Stimulated activated CD4-positive, alpha-beta T cell treated with anti-CD3 and anti-CD28 coated beads, Interleukin-1b, Interleukin-23, amount 100 ng/mL, for 4 hours (primary cell): ENCODE measurements at regions not wholly inside any gene's neighbourhood (a gene's known extent, or its start where the extent isn't known, plus 50 kb on each side); places are given as distances from the start of the nearest gene placed in this dataset.

ENCODE experiments used
- DNase-seq, 2 donors: peaks; one replicate each; pipeline ENCODE4 v3.0.0-alpha.2; 2020; ENCODE audit warnings: low read depth in 2 of 2

DNA sequence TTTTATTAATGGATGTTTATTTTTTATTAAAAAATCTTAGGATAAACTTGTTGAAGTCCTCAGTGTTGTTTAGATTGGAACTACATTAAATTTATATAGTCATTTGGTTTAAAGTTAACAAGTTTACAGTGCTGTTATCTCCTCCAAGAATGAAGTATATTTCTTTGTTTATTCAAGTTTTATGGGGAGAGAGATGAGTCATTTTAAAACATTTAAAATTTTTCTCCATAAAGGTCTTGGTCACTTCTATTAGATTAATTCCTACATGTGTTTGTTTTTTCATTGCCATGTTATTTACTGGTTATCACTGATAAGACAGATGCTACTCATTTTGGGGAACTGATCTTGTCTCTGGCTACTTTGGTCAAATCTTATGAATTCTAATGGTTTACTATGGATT, 429.6 kb downstream of the METTL15 start:
- DNase-seq, result no peak

DNA sequence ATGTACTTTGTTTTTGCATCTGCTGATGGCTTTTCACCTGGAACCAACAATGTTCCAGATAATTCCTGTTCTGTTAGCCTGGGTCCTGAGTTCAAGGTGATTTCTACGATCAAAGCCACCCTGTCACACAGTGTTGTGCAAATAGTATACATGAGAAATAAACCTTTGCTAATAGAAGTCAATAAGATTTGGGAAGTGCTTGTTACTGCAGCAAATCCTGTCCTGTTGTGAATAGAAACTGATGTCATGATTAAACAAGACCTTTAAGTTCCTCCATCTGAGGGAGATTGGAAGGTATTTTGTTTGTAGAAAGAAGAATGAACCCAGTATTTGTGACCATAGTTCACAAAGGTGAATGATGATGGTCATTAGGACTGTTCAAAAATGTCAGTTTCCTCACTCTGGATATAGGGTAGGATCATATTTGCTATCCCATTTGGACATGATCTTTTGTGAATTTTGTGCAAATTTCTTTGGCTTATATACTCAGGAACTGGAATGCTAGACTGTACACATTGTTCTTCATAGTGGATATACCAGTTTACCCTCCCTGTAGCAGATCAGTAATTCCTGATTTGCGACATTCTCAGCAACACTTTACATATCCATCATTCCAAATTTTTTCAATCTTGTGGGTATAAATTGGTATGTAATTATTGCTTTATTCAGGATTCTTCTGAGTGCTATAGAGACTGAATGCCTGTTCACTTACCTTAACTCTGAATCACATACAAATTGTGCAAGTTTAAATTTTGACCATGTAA, 428.5 kb downstream of the METTL15 start:
- DNase-seq, result no peak

- no peak for DNase-seq
Observed at GRCh38 chr11:28535677-28536076, 427.5 kb downstream of the METTL15 start.

DNA sequence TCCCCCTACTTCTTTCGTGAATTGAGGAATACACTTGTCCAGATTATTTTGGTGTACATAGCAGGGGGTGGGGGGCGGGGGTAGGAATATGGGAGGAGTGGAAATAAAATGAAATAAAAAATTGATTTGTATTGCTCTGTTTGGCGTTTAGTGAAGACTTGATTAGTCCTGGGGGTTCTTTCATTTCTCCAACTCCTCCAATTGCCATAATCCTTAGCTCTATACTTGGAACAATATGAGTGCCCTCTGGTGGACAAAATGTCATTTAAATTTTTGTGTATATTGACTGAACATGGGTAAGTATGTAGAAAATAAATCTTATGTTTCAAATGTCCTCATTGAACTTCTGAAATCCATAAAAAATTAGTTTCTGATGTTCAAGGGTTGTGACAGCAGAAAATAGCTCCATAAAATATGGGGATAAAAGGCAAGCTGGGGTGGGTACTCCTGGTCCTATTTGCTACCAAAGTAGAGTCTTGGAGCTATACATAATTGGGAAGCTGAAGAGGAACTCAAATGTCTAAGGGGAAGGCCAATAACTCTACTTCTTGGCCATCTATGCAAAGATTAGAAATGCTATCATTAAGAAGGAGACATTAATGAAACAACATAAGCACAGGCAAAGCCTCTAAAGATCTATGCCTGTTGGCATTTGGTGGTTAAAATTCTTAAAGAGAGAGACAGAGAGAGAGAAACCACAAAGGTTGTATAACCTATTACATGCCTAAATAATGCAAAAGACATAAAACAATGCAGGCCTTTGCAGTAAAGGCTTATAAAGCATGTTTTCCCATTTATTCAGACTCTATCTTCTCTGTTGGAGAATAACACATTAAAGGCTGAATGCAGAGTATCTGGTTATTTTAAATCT, 421.6 kb downstream of the METTL15 start:
- no peak for DNase-seq

GRCh38 chr11:28529046-28529445, 420.9 kb downstream of the METTL15 start:
- no peak for DNase-seq

DNA sequence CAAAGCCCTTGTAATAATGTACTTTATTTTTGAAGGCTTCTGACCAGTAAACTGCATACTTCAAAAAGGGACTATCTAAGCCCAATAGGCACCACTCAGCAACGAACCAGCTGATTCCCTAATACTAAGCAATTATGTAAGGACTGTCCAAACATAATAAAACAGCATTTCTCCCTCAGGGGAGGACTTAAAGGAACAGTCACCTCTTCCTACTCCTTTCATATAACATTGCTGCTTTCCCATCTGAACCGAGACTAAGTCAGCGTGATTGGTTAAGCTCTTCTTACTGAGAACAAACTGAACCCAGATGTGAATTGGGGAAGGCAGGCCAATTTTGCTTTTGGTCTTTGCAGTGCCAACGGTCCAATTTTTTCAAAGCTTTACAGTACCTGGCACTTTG, 420.0 kb downstream of the METTL15 start:
- DNase-seq, result no peak

GRCh38 chr11:28526406-28526751, 418.2 kb downstream of the METTL15 start:
- DNase-seq, result no peak

DNA sequence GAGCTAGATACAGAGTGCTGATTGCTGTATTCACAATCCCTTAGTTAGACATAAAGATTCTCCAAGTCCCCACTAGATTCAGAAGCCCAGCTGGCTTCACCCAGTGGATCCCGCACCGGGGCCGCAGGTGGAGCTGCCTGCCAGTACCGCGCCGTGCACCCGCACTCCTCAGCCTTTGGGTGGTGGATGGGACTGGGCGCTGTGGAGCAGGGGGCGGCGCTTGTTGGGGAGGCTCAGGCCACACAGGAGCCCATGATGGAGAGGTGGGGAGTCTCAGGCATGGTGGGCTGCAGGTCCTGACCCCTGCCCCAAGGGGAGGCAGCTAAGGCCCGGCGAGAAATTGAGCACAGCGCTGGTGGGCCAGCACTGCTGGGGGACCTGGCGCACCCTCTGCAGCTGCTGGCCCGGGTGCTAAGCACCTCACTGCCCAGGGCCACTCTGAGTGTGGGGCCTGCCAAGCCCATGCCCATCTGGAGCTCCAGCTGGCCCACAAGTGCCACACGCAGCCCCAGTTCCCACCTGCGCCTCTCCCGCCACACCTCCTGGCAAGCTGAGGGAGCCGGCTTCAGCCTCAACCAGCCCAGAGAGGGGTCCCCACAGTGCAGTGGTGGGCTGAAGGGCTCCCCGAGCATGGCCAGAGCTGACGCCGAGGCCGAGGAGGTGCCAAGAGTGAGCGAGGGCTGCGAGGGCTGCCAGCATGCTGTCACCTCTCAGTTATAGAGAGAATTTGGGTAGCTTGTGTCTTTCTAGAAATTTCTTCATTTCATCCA, 417.6 kb downstream of the METTL15 start:
- DNase-seq, result no peak

DNA sequence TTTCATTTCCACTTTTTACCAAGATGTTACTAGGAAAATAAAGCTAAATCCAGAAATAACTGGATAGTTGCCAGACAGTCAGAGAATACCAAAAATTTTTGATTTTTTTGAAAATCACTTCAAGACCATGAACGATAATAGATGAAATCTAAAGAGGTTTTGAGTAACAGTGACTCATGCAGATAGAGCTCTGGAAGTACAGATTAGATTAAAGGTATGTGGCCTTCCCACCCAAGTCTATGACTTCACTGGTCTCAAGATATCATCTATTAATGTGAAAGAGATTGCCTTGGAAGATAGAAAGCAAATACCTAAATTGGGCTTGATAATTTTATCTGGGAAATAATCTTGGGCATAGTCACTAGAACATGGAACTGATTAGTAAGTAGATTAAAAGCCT, 415.9 kb downstream of the METTL15 start:
- DNase-seq, result no peak

DNA sequence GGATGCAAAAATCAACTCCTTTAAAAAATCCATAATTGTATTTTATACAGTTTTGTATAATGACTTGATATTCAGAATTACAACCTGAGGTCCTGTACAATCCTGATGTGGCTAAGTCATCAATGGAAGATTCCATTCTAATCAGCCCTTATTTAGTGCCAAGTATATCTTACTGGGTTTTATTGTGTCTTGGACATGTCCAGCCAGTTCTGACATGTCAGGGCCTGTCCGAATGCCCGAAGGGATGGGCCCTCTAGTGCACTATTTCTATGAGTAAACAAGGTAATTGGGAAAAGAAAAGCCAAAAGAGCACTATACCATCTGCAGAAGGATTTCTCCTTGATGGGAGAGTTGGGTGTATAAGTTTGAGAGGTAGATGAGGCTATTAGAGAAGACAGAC, 412.9 kb downstream of the METTL15 start:
- DNase-seq, result no peak

DNA sequence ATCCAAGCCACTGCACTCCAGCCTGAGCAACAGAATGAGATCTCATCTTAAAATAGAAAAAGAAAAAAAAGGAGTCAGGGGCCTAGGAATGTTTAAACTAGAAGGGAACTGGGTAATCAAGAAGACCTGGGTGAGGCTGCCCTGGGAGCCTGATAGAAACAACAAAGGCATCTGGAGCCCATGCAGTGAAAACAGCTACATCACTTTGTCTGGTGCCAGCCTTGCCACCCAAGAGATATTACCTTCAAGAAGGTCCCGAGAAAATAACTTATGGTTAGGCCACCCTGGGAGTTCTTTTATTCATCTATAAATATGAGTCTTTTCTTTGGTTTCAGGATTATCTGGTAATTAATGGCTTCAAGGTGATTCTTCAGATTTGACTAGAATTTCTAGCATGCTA, 412.1 kb downstream of the METTL15 start:
- DNase-seq, result no peak

DNA sequence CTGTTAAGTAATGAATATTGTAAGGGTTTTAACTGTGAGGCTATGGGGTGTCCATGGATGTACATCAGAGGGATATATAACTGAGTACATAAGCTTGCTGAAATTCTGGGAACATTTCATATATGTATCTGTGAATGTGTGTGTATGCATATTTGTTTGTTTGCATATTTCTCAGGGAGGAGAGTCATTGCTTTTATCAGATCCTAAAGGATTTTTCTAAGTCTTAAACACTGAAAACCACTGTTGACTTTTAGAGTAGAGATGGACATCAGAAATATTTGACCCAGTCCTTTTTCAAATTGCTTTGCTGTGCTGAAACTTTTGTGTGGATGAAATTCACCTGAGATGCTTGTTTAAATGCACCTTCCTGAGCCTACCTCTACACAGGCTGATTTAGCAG, 410.6 kb downstream of the METTL15 start:
- DNase-seq, result no peak

DNA sequence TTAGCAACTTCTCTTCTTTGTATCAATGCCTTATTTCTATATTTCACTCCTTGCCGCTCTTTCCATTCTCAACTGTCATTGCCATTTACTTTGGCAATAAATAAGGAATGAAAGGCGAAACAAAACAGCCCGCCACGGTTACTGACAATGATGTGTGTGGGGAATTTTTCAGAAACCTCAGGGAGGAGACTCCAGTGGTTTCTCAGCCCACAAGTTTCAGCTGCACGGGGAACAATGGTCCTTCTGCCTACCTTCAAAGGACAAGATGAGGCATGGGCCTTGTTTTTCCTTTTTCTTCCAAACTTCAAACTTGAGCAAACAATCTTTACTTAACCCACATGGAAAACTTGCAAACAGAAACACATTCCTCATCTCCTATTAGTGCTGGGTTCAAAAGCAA, 409.4 kb downstream of the METTL15 start:
- DNase-seq, result no peak

- DNase-seq, result no peak
Observed at GRCh38 chr11:28514391-28514790, 406.2 kb downstream of the METTL15 start.

GRCh38 chr11:28512143-28512756, 404.1 kb downstream of the METTL15 start:
- no peak for DNase-seq

- DNase-seq, result no peak
Observed at GRCh38 chr11:28505232-28505631, 397.0 kb downstream of the METTL15 start.

DNA sequence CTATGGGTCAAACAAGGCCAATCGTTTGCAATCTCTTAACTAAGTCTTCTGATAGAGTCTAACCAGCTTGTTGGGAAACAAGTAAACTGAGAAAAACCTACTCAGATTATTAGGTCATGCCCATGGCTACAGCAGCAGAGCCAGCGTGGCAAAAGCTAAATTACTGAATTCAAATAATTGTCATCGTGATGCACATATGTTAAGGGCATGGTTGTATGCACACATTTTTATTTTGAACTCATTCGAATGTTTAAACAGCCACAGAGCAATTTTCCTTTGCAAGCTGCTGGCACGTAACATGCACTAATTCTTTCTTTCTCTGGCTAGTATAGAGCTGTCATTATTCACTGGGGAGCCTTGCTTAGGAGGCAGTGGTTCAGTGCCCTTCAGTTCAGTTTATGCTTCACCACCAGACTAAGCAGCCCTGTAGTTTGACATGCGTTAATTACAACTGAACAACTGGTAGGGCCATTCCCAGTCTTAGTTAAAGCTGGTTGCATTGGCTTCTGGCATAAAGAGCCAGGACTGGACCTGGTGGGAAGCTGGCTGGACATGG, 396.4 kb downstream of the METTL15 start:
- DNase-seq, result no peak

DNA sequence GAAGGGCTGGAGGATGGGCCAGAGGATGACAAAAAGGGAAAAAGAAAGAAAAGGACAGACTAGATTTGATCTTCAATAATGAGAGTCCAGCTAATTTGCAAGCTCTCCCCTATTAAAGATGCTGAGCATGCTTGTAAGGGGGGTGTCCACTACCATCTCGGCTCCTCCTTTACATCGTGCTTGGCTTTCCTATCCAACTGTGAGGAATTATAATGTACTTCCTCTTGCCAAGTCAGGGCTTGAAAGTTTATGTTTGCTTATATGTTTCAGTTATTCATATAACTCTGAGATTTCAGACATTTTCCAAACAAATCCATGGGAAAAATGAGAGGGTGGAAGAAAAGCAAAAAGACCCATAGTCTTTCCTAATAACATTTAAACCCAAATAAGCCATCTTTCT, 387.1 kb downstream of the METTL15 start:
- no peak for DNase-seq

GRCh38 chr11:28491431-28491830, 383.2 kb downstream of the METTL15 start:
- no peak for DNase-seq

GRCh38 chr11:28490773-28491382, 382.7 kb downstream of the METTL15 start:
- no peak for DNase-seq

- DNase-seq, result no peak
Observed at GRCh38 chr11:28488336-28488735, 380.1 kb downstream of the METTL15 start.
